Activated CD8-positive, alpha-beta T cell treated with anti-CD3 and anti-CD28 coated beads for 36 hours (primary cell): ENCODE measurements at regions not wholly inside any gene's neighbourhood (a gene's known extent, or its start where the extent isn't known, plus 50 kb on each side); places are given as distances from the start of the nearest gene placed in this dataset.

ENCODE experiments used
- ATAC-seq: fragments of 200-7000 bp; cut with Tn5 transposase; one replicate; pipeline ENCODE4 v1.10.0; 2021; ENCODE audit warnings: mild to moderate bottlenecking, moderate library complexity
- CTCF ChIA-PET: fragments of 350-600 bp; sonication (Branson Sonifier 250); formaldehyde crosslinking; loops from one replicate; lab custom pipeline; 2021; ENCODE audit warnings: antibody characterized with exemption; lab: Charles Lee
- POLR2A ChIA-PET: fragments of 350-600 bp; sonication (Branson Sonifier 250); formaldehyde crosslinking; loops from one replicate; lab custom pipeline; 2021; ENCODE audit warnings: antibody characterized with exemption; lab: Charles Lee
- DNase-seq: peaks from one replicate; pipeline ENCODE4 v3.0.0-alpha.2; 2020
- H3K27ac Mint-ChIP-seq: one replicate; pipeline ENCODE4 v1.8.0; 2021; ENCODE audit warnings: mild to moderate bottlenecking, mixed read lengths
- H3K27me3 Mint-ChIP-seq: one replicate; pipeline ENCODE4 v1.8.0; 2021; ENCODE audit warnings: mixed read lengths
- H3K36me3 Mint-ChIP-seq: one replicate; pipeline ENCODE4 v1.8.0; 2021; ENCODE audit warnings: low read depth, mixed read lengths
- H3K4me1 Mint-ChIP-seq: one replicate; pipeline ENCODE4 v1.8.0; 2021; ENCODE audit warnings: low read depth, mixed read lengths
- H3K4me3 Mint-ChIP-seq: one replicate; pipeline ENCODE4 v1.8.0; 2021; ENCODE audit warnings: mild to moderate bottlenecking, moderate library complexity, mixed read lengths
- H3K9me3 Mint-ChIP-seq: one replicate; pipeline ENCODE4 v1.8.0; 2021; ENCODE audit warnings: mixed read lengths
- intact Hi-C: fragments of 100-400 bp; cut with micrococcal nuclease; formaldehyde crosslinking; loops from one replicate; pipeline ENCODE4 v1.10.0; 2022
- TF ChIP-seq, protein P1 (sequence below): fragments of 200-600 bp; IDR thresholded peaks from one replicate; pipeline ENCODE4 v1.8.0; 2022; ENCODE audit warnings: antibody characterized with exemption, mild to moderate bottlenecking

DNA sequence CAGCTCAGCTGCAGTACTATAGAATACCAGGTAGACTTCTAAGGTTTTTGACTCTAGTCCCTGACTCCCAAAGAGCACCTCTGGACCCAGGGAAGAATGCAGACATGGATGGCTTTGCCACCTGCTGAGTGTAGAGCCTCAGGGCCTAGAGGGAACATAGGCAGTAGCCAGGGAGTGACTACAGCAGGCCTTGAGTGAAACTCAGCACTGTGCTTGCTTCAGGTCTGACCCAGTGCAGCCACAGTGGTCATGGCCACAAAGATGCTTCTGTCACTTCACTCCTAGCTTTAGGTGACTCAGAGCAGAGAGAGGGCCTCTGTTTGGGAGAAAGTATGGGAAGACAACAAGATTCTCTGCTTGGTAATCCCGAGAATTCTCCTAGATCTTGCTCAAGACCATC is 162.2 kb upstream of the ITGA4 start:
- no peak for ATAC-seq
- POLR2A ChIA-PET = no interaction called here
- CTCF ChIA-PET = interaction anchor here (1.0 kb wide), 1 partner anchor 116 kb away, joined by 3 read pairs; no protein-coding TSS in a partner anchor

DNA sequence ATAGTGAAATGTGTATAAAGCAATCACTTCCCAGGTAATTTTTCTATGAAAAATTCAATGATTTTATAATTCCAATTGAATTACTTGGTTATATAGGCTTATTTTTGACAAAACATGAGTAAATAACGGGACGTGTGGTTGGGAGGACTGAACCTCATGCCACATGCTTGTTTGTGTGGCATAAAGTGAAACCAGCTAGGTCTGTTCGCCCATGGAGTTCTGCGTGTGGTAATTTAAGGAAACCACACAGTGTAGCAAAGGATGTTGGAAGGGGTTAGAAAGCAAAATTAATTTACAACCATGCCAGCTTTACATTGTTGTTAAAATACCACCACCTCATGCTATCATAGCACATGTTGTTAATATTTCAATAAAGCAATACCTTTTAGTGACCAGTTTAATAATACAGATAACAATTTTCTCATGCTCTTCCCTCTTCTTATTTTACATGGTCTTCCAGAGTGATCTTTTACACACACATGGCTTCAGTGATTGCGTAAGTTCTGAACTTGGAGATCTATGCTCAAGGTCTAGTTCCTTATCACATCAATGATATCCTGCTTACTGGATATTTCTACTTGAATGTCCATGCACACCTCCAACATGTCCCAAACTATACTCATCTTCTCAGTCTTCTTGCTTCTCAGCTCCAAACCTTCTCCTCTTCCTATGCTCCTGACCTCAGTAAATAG is 156.4 kb upstream of the ITGA4 start:
- ChIA-PET CTCF (interaction anchor here (1.1 to 1.7 kb wide), 3 partner anchors 65 to 166 kb away, joined by 3 to 7 read pairs (median 3); no protein-coding TSS in a partner anchor), POLR2A (interaction anchor here (0.5 kb wide), 1 partner anchor 112 kb away, joined by 4 read pairs; no protein-coding TSS in a partner anchor)
- Mint-ChIP-seq H3K9me3 (peaks cover 31% of the 10 kb centered on the region), H3K27me3 (no peaks in the 10 kb centered on the region), H3K27ac (peak overlapping the region; percentile 81), H3K36me3 (peaks cover 33% of the 10 kb centered on the region), H3K4me1 (peaks cover 44% of the 10 kb centered on the region), H3K4me3 (peak overlapping the region; percentile 47)
- ATAC-seq = no peak
- intact Hi-C loops = no loop called here
- peak; percentile 45 for DNase-seq
- TF ChIP-seq, protein P1, sequence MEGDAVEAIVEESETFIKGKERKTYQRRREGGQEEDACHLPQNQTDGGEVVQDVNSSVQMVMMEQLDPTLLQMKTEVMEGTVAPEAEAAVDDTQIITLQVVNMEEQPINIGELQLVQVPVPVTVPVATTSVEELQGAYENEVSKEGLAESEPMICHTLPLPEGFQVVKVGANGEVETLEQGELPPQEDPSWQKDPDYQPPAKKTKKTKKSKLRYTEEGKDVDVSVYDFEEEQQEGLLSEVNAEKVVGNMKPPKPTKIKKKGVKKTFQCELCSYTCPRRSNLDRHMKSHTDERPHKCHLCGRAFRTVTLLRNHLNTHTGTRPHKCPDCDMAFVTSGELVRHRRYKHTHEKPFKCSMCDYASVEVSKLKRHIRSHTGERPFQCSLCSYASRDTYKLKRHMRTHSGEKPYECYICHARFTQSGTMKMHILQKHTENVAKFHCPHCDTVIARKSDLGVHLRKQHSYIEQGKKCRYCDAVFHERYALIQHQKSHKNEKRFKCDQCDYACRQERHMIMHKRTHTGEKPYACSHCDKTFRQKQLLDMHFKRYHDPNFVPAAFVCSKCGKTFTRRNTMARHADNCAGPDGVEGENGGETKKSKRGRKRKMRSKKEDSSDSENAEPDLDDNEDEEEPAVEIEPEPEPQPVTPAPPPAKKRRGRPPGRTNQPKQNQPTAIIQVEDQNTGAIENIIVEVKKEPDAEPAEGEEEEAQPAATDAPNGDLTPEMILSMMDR = no peak

More for the DNA sequence above, 162.2 kb upstream of the ITGA4 start:
- Mint-ChIP-seq H3K9me3 (peaks cover 31% of the 10 kb centered on the region), H3K4me3 (no peak overlapping the region), H3K36me3 (peaks cover 42% of the 10 kb centered on the region), H3K27me3 (no peaks in the 10 kb centered on the region), H3K27ac (no peak overlapping the region), H3K4me1 (peaks cover 7% of the 10 kb centered on the region)
- intact Hi-C loops = no loop called here
- TF ChIP-seq, protein P1 = no peak
- no peak for DNase-seq

DNA sequence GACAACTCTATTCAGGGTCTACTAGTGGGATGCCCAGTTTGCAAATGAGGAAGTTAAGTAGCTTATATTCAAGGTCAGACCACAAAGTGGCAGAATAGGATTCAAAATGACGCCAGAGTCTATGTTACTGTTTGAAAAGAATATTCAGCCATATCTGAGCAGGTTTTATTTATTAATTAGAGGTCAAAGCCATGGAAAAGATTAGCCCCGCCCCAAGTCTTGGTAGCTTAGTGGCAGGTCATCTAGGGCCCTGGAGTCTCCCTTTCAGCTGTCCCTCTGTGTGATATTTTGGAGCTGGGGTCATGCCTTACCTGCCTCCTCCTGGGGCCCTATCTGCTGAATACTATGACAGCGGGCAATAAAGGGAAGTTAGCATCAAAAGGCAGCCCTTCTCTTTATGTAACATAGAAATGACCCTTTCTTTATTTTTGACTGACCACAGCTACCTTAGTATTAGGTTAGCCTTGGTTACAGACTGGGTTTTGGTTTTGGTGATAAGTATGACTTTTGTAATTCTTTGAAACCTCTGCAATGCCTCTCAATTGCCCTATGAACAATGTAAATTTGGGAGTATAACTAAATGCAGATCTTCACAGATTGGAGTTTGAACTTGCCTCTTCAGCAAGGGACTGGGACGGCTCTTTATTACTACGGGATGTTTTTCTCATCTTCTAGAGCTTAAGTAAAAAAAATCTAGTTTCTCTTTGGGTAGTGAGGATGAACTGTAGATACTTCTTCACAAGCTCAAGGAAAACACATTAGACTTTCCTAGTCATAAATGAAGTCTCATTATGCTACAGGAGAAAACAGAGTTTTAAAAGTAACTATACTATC is 153.0 kb upstream of the ITGA4 start:
- peak; percentile 22 for DNase-seq
- POLR2A ChIA-PET = interaction anchor here (0.6 to 1.2 kb wide), 4 partner anchors 9 to 178 kb away, joined by 3 to 5 read pairs (median 3); no protein-coding TSS in a partner anchor
- peak overlapping the region; percentile 92 for H3K27ac Mint-ChIP-seq
- no peak for ATAC-seq
- CTCF ChIA-PET = interaction anchor here (0.6 to 1.6 kb wide), 8 partner anchors 10 to 199 kb away, joined by 3 to 8 read pairs (median 4); partner anchors contain the start of gene ITGA4
- H3K9me3 Mint-ChIP-seq = peaks cover 8% of the 10 kb centered on the region
- H3K36me3 Mint-ChIP-seq = peaks cover 12% of the 10 kb centered on the region
- H3K4me1 Mint-ChIP-seq = peaks cover 66% of the 10 kb centered on the region
- peak overlapping the region; percentile 64 for H3K4me3 Mint-ChIP-seq
- TF ChIP-seq, protein P1 = no peak
- H3K27me3 Mint-ChIP-seq = no peaks in the 10 kb centered on the region
- intact Hi-C loops = no loop called here

DNA sequence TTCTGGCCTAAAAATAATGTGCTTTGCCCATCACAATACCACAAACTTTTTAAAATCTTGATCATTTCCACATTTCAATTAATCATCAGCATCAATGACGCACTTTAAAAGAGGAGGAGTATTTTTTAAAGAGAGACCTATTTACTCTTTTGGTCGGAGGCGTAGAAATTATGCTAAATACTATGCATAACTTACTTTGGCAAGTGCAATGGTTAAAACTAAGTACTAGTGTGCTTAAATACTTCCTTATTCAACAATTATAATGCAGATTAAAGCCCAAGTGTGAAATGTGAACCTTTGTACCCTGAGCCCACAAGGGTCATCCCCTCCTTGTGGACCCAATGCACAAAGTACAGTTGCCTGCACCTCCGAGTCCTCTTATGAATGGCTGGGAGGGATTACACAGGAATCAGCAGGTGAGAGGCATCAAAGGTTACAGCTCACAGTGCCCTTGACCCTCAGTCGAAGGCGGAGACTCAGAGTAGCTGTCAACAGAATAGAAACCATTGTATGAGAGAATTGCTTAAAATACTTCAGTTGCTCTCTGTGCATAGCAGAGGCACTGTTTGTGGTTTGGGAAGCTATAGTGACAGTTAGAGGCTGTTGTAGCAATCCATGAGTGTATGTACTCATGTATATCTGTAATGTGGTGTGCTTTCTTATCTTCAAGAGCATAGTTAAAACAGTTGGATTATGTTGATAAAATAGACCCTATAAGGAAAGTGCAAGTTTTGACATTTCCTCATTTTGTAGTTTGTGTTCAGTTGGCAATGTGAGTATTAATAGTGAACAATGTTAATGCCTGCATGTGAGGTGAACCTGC is 151.7 kb upstream of the ITGA4 start:
- TF ChIP-seq, protein P1 = no peak
- H3K27me3 Mint-ChIP-seq = no peaks in the 10 kb centered on the region
- peak; percentile 81 for ATAC-seq

More for the DNA sequence above, 151.7 kb upstream of the ITGA4 start:
- Mint-ChIP-seq H3K27ac (peak overlapping the region; percentile 92), H3K4me1 (peaks cover 58% of the 10 kb centered on the region), H3K4me3 (peak overlapping the region; percentile 64), H3K36me3 (peaks cover 3% of the 10 kb centered on the region), H3K9me3 (no peaks in the 10 kb centered on the region)
- POLR2A ChIA-PET = interaction anchor here (0.8 to 1.4 kb wide), 4 partner anchors 13 to 153 kb away, joined by 3 to 7 read pairs (median 4); partner anchors contain the start of gene ITGA4
- intact Hi-C loops = loop anchor here (5.0 kb wide), 1 partner anchor 198 kb away; no protein-coding TSS in a partner anchor
- peak; percentile 76 for DNase-seq
- CTCF ChIA-PET = interaction anchor here (1.0 to 1.3 kb wide), 5 partner anchors 8 to 201 kb away, joined by 3 read pairs; partner anchors contain the start of gene ITGA4
